GM19467 (cell line): ENCODE measurements at regions not wholly inside any gene's neighbourhood (a gene's known extent, or its start where the extent isn't known, plus 50 kb on each side); places are given as distances from the start of the nearest gene placed in this dataset.
"Not testable (repeated sequence)": the region's sequence is repeated elsewhere in the genome, so short reads cannot be mapped to it uniquely, and the experiment has no call there.

Experiments
- ATAC-seq: cut with Tn5 transposase; IDR thresholded peaks from one replicate; pipeline ENCODE4 v1.9.1; 2021; ENCODE audit warnings: mild to moderate bottlenecking, moderate library complexity; ENCODE audit not compliant: unreplicated experiment

DNA sequence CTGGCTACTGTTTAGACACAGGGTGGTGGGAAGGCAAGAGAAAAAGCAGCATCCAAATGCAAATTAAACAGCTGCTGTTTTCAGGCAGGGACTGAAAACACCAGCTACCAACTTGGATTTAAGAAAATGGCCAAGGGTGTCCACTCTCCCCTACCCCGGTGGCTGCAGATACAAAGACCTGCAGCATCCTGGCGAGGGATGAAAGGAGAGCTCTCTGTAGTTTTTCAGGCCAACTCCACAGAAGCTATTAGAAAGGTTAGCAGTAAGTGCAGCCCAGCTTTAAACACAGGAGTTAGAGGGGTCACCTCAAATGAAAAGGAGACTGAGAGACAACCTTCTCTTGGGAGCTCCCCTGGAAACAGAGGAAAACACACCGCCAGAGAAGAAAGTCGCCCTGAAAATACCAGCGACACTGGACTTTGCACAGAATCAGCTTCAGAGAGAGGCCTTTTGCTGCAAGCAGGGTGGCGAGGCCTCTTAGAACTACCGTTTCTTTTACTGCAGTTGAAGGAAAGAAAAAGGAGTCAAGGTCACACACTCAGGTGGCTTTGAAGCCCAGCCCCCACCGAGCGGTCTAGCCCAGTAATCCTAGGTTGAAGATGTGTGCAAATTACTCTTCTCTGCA lies 74.4 kb upstream of the TIAM1 start:
- no peak for ATAC-seq

DNA sequence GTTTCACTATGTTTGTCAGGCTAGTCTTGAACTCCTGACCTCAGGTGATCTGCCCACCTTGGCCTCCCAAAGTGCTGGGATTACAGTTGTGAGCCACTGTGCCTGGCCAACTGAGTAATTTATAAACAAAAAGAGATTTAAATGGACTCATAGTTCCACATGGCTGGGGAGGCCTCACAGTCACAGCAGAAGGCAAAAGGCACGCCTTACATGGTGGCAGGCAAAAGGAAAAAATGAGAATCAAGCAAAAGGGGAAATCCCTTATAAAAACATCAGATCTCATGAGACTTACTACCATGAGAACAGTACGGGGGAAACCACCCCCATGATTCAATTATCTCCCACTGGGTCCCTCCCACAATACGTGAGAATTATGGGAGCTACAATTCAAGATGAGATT lies 73.2 kb upstream of the TIAM1 start:
- ATAC-seq = not testable (repeated sequence)

DNA sequence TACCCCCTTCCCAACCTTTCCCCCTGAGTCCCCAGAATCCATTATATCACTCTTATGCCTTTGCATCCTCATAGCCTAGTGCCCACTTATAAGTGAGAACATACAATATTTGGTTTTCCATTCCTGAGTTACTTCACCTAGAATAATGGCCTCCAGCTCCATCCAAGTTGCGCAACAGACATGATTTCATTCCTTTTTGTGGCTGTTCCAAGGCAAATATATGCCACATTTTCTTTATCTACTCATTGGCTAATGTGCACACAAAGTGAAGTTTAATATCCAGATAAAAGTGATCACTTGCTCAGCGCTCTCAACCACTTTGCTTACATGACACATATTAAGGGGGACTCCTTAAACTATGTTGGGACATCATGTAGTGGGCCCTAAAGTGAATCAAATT lies 72.4 kb upstream of the TIAM1 start:
- ATAC-seq = no peak

DNA sequence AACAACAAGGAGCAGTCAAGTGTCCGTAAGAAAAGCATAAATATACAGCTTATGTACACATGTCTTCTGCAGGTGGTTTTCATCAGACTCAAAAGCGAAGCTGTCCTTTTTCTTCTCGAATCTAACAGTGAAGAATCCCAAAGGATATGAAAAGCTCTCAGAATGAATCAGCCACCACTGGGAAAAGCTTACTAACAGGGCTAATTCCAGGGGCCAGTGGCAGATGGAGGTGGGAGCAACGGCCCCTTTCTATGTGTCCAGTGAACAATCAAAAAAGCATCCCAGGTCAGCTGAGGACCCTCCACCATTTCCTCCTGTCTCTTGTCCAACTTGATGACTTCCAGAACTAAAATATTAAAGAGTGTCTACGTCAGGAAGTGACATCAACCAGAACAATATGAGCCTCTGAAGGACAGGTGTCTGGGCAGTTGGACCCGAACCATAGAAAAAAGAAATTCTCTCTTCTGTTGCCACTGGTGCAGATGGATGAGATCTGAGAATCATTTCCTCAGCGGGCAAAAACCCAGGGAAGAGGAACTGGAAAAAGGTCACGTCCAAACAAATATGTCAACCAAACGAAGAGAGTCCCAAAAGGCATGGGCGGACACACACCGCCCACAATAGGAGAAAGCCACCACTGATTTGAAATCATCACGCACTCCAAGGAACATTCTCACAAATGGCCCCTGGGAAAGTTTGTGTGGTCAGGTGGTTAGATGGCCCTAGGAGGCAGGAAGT lies 70.4 kb upstream of the TIAM1 start:
- no peak for ATAC-seq

DNA sequence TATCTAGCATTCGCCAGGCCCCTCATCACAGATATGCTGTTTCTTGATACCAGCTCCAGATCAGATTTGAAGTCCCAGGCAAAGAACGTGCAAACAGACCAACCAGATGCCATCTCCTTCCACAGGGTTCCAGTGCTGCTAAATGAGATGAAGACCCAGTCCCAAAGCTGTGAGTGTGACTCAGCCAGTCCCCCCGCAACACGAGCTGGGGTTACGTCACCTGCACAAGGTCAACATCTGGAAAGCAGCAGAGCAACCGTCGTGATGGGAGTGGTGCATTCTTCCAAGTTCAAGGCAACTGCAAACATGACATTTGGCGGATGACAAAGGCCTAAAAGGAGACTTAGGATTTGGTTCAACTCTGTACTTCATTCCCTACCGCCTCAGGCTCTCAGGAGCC lies 69.6 kb upstream of the TIAM1 start:
- no peak for ATAC-seq

DNA sequence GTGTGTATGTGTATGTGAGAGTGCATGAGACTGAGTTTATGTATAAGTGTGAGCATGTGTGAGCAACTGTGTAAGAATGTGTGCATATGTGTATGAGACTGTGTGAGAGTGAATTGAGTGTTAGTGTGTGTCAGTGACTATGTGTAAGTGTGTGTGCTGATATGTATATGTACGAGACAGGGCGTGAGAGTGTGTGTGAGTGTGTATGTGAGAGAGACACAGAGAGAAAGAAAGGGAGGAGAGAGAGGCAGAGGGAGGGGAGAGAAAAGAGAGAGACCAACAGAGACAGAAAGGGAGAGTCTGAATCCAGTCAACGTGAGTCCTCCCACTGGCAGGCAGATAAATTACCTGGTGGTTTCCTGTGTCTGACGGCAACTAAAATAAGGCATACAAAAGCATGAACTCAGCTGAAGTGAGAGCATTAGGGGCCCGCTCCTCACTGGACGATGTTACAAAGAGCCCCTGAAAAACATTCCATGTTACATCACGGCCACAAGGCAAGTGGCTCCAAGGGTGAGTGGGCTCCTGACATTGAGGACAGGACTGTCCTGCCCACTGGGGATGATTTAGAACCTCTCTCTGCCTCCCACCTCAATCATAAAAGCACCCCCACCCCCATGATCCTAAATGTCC lies 66.6 kb upstream of the TIAM1 start:
- ATAC-seq = no peak

DNA sequence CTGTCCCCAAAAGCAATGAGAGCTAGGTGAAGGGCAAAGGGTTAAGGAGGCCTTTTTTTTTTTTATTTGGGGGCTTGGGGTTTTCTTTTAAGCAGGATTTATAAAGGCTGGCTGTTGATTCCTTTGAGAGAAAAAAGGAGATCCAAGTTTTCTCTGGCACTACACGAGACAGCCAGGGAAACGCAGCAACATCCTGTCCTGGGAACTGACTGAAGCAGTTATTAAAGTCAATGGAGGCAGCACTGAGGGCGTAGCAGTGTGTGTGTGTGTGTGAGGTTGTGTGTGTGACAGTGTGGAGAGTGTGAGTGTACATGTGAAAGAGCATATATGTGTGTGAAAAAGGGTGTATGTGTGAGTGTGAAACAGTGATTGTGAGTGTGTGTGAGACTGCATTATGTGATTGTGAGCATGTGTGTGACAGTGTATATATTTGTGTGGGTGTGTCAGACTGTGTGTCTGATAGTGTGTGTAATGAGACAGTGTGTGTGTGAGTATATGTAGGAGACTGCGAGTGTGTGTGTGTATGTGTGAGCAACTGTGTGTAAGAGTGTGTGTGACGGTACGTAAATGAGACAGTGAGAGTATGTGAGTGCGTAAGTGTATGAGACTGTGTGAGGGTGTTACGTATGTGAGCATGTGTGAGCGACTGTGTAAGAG lies 65.9 kb upstream of the TIAM1 start:
- ATAC-seq = no peak

DNA sequence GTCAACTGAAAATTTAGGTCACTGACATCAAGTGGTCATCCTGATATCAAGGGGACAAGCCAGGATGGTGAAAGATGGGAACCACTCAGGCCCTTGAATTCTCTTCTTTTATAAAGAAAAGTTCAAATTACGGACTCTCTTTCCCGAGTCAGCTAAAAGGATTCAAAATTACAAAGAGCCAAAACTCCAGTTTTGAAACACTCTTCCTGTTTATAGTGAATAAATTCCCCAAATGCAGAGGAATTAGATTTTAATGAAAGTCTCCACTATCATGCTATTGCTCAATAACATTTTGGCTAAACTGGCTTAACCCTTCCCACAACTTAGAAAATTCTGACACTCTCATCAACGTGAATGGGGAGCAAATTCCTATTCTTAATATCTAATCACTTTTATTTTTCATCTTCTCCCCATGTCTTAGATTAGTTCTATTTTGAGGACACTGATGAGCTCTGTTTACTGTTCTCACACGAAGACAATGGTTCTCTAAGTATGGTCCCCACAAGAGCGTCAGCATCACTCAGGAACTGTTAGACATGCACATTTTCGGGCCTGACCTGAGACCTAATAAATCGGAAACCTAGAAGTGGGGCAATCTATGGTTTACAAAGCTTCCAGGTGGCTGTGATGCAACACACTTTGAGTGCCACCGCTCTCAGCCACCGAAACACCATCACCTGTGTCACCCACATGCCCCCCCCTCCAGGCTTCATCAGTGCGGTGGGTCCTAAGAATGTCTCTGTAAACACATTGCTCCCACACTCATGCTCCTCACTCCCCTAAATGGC lies 64.4 kb upstream of the TIAM1 start:
- ATAC-seq = no peak

DNA sequence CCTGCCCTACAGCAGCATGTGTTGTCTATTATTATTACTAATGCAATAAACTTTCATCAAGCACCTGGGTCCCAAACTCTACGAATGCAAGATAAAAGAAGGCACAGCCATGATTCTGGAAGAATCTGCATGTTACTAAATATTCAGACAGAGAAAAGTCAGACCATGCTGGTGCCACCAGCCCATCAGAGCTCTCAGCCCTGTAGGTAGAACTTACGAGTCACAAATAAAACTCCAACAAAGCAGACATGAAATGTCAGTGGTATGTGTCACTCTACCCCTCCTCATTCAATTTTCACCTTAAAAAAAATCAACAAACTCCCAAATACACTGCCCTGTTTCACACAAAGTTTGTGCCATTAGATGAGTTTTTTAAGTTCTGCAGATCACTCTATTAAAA lies 62.4 kb upstream of the TIAM1 start:
- ATAC-seq = no peak

DNA sequence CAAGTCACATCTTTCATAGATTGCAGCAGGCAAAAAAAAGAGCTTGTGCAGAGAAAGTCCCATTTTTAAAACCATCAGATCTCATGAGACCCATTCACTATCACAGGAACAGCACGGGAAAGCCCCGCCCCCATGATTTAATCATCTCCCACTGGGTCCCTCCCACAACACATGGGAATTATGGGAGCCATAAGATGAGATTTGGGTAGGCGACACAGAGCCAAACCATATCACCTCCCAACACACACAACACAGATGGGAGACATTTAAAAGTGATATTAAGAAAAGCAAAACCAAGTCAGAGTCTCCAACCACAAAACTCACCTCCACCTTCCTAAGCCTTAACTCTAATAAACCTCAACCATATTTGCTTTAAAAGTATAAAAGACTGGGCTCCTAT lies 61.5 kb upstream of the TIAM1 start:
- ATAC-seq = no peak

DNA sequence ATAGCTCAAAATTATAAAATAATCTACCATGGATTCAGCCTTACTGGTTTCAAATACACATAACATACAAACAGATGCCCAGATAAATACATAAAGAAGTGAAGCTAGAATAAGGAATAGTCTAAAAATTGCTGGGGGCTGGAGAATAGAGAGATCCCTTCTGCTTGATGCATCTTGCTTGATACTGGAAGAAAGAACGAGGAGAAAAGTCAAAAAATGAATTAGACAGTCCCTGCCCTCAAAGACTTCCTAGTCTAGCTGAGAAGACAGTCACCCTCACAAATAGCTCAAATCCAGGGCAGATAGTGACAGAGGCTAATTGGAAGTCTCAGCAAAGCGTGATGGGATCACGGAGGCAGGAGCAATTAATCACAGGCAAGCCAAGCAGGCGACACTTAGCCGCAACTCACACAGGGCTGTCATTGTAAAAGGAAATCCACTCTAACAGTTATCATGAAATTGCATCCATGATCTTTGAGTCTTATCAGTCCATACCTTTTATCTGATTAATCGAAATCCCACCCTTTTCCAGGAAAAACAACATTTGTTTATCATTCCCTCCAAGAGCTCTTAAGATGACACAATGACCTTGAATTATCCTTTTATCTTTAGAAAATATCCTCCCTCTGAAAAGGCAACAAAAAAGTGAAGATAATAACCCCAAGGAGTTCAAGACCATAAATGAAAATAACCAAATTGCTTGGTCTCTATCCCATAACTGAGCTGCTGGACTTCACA lies 59.7 kb upstream of the TIAM1 start:
- ATAC-seq = no peak

DNA sequence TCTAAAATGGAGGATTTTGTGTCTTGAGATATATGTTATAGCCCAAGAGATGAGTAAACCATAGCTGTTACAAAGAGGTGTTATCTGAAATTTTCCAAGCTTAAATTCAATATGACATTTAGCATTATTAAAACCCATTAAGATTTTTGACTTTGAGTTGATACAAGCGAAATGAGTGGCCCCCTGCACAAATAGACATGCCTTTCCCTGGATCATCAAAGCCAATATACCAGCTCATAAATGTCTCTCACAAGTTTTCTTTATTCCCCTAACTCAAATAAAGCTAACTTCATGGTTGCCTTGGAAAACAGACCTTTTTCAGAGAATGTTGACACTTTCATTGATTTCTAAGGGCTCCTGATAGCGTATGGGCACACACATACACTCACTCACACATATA lies 55.5 kb upstream of the TIAM1 start:
- no peak for ATAC-seq

DNA sequence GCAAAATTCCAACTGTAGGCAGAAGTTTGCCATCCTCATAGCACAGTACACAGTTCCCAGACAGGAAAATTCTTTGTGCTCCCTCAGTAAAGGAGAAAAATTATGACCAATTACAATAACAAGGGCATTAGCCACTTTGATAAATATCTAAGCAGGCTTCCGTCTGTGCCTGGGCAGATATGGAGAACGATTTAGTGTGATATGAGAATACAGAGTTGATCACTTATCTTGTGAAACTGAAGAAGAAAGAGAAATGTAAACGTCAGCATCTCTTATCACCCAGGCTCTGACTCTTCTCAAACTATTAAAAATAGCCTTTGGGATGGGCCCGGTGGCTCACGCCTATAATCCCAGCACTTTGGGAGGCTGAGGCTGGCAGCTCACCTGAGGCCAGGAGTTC lies 54.5 kb upstream of the TIAM1 start:
- ATAC-seq = no peak

DNA sequence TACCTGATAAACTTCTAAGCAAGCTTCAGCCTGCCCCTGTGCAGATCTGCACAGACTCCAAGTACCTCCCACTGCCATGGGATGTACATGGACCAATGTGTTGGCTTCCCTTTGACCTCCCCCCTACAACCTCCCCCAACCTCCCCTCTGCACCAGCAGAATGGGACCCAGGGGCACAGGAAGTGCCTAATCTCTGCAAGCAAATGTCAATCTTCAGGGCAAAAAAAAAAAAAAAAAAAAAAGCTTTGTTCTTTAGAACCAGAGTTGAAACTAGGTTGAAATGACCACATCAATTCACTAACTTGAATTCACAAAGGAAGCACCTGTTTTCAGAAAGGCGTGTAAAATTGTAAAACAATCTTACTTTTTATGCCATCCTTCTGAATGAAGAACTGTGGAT lies 53.9 kb upstream of the TIAM1 start:
- no peak for ATAC-seq

DNA sequence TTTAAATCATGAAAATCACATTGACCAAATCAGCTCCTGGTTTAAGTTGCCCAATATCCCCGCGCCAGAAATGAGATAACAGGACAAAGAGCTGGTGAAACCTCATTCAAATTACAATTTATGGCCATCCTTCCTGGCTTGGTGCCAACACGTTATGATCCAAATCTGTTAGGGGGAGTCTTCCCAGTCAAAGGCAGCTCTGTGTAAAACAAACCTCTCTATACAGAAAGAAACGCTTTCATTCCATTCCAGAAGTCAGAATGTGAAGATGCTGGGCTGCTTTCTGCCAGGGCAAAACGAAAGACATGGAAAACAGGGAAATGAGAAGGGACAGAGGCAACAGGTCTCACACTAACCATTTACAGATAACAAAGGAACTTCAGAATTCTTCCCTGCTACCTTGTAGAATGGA lies 53.5 kb upstream of the TIAM1 start:
- ATAC-seq = no peak

DNA sequence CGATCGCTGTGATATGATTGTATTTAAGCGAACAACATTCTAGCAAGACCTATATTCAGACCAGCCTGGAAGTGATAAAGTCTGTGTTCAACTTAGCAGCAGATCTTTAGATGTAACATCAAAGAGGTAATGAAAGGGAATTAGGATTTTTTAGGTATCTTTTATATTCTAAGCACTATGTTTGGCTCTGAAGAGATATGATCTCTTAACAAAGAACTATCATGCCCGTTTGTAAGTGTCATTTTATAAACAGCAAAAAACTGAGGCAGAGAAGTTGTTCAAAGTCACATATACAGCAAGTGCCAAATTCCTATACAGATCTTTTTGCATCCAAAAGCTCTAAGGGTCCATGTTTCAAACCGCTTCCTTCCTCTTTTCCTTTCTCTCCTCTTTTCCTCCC lies 53.0 kb upstream of the TIAM1 start:
- no peak for ATAC-seq

DNA sequence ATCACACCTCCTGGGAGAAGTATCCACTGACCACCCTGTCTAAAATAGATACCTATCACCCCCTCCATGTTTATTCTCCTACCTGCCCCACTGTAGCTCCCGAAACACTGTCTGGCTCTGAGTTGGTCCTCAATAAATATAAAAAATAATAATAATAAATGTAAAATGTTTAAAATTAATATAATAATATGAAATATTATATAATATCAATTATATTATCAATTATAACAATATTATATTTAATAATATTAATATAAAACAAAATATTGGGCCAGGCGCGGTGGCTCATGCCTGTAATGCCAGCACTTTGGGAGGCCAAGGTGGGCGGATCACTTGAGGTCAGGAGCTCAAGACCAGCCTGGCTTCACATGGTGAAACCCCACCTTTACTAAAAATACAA lies 52.3 kb upstream of the TIAM1 start:
- no peak for ATAC-seq

DNA sequence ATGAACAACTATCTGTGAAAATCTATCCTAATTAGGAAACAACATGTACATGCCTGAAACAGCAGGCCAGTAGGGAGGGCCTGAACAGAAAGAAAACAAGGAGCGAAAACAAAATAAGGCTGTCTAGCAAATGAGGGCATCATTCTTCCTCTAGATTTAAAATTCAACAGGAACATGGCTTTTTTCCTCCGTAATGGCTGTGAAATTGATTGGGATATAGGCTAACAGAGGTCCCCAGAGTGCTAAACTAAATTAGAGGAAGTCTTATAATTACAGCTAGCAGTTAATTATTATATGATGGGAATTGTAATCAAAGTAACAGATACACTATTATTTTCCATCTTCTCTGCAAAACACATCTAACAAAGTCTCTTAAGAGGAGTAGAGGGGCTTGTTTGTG lies 51.7 kb upstream of the TIAM1 start:
- no peak for ATAC-seq

DNA sequence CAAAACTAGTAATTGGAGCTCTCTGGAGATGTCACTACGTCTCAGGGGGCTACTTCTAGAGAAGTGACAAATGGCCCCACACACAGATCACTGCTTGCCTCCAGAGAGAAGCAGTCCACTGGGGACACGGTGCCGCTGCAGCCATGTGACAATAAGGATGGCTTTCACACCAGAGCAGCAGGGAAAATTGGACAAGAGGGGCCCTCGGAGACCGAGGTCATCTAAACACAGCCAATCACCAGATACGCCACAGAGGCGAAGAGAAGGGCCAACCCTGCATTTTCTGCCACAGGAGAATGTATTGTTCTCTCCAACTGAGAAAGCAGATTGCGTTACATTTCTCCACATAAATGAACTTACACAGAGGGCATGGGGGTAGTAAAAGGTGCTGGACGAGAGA lies 51.2 kb upstream of the TIAM1 start:
- no peak for ATAC-seq

DNA sequence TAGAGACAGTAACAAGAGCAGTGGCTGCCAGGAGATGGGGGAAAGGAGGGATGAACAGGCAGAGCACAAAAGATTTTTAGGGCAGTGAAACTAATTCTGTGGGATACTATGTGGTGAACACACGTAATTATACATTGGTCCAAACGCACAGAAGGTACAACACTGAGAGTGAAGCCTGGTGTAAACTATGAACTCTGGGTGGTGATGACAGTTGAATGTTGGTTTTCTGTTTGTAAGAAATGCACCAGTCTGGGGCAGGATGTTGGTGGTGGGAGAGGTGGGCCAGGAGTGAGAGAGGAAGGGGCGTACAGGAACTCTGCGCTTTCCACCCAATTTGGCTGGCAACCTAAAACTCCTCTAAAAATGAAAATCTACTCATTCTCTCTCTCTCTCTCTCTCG lies 50.2 kb upstream of the TIAM1 start:
- ATAC-seq = no peak
